H9 (cell line): ENCODE measurements at regions not wholly inside any gene's neighbourhood (a gene's known extent, or its start where the extent isn't known, plus 50 kb on each side); places are given as distances from the start of the nearest gene placed in this dataset.

Experiments used
- DNase-seq: peaks from one replicate; pipeline ENCODE4 v3.0.0-alpha.2; 2017
- H2AFZ ChIP-seq: one replicate; pipeline ENCODE4 v1.6.1; 2013; ENCODE audit warnings: mild to moderate bottlenecking, low read length, control low read depth, moderate library complexity
- H2AK5ac ChIP-seq: 2 replicates; pipeline ENCODE4 v1.6.1; 2013; ENCODE audit warnings: low read length, control low read depth, mixed read lengths; ENCODE audit not compliant: insufficient read length
- H2BK120ac ChIP-seq: one replicate; pipeline ENCODE4 v1.6.1; 2013; ENCODE audit warnings: low read depth, mild to moderate bottlenecking, low read length, control low read depth, inconsistent platforms; ENCODE audit not compliant: poor library complexity, severe bottlenecking
- H2BK12ac ChIP-seq: 2 replicates; pipeline ENCODE4 v1.6.1; 2013; ENCODE audit warnings: low read length, control low read depth, mixed read lengths, low read depth; ENCODE audit not compliant: insufficient read length
- H2BK15ac ChIP-seq: 2 replicates; pipeline ENCODE4 v1.6.1; 2013; ENCODE audit warnings: low read depth, low read length, control low read depth
- H2BK20ac ChIP-seq: one replicate; pipeline ENCODE4 v1.6.1; 2013; ENCODE audit warnings: low read depth, mild to moderate bottlenecking, low read length, control low read depth, inconsistent platforms; ENCODE audit not compliant: poor library complexity, severe bottlenecking
- H2BK5ac ChIP-seq: 2 replicates; pipeline ENCODE4 v1.6.1; 2013; ENCODE audit warnings: low read length, control low read depth, mixed read lengths; ENCODE audit not compliant: insufficient read length
- H3K14ac ChIP-seq: 2 replicates; pipeline ENCODE4 v1.6.1; 2013; ENCODE audit warnings: low read length, control low read depth; ENCODE audit not compliant: insufficient read depth
- H3K18ac ChIP-seq: 2 replicates; pipeline ENCODE4 v1.6.1; 2013; ENCODE audit warnings: low read depth, mild to moderate bottlenecking, mixed read lengths, low read length, control low read depth; ENCODE audit not compliant: insufficient read length
- H3K23ac ChIP-seq: 2 replicates; pipeline ENCODE4 v1.6.1; 2013; ENCODE audit warnings: low read length, control low read depth, mixed read lengths, low read depth; ENCODE audit not compliant: insufficient read length
- H3K23me2 ChIP-seq: 2 replicates; pipeline ENCODE4 v1.6.1; 2013; ENCODE audit warnings: low read depth, mild to moderate bottlenecking, mixed read lengths, low read length, control low read depth; ENCODE audit not compliant: insufficient read length, poor library complexity, severe bottlenecking
- H3K27ac ChIP-seq: 2 replicates; pipeline ENCODE4 v1.5.1; 2013; ENCODE audit warnings: low read length, control low read depth, mixed read lengths, low read depth; ENCODE audit not compliant: insufficient read length
- H3K27me3 ChIP-seq: 2 replicates; pipeline ENCODE4 v1.6.1; 2013; ENCODE audit warnings: low read length, control low read depth, inconsistent platforms; ENCODE audit not compliant: insufficient read depth
- H3K4ac ChIP-seq: 2 replicates; pipeline ENCODE4 v1.6.1; 2013; ENCODE audit warnings: low read depth, mild to moderate bottlenecking, control low read depth, inconsistent platforms, low read length, moderate library complexity
- H3K4me1 ChIP-seq: 2 replicates; pipeline ENCODE4 v1.6.1; 2013; ENCODE audit warnings: low read length, control low read depth, inconsistent platforms; ENCODE audit not compliant: insufficient read depth
- H3K4me2 ChIP-seq: 2 replicates; pipeline ENCODE4 v1.6.1; 2013; ENCODE audit warnings: low read length, control low read depth, mixed read lengths; ENCODE audit not compliant: insufficient read length, insufficient read depth
- H3K56ac ChIP-seq: 2 replicates; pipeline ENCODE4 v1.6.1; 2013; ENCODE audit warnings: low read depth, mild to moderate bottlenecking, mixed read lengths, low read length, control low read depth; ENCODE audit not compliant: insufficient read length
- H3K79me1 ChIP-seq: 2 replicates; pipeline ENCODE4 v1.6.1; 2013; ENCODE audit warnings: low read depth, mild to moderate bottlenecking, moderate library complexity, low read length, control low read depth, inconsistent platforms; ENCODE audit not compliant: insufficient read depth, poor library complexity, severe bottlenecking
- H3K79me2 ChIP-seq: 2 replicates; pipeline ENCODE4 v1.6.1; 2013; ENCODE audit warnings: low read length, control low read depth, inconsistent platforms; ENCODE audit not compliant: insufficient read depth
- H3K9ac ChIP-seq: 2 replicates; pipeline ENCODE4 v1.6.1; 2013; ENCODE audit warnings: low read length, control low read depth, mixed read lengths; ENCODE audit not compliant: insufficient read length; ENCODE audit errors: extremely low read depth
- H3K9me3 ChIP-seq: one replicate; pipeline ENCODE4 v1.6.1; 2013; ENCODE audit warnings: low read depth, low read length, inconsistent platforms; ENCODE audit not compliant: control insufficient read depth
- H3T11ph ChIP-seq: one replicate; pipeline ENCODE4 v1.6.1; 2013; ENCODE audit warnings: mild to moderate bottlenecking, low read length, control low read depth, inconsistent platforms
- H4K20me1 ChIP-seq: one replicate; pipeline ENCODE4 v1.6.1; 2013; ENCODE audit not compliant: control insufficient read depth, insufficient read length, insufficient read depth
- H4K5ac ChIP-seq: 2 replicates; pipeline ENCODE4 v1.6.1; 2013; ENCODE audit warnings: low read depth, mild to moderate bottlenecking, mixed read lengths, low read length, control low read depth; ENCODE audit not compliant: insufficient read length
- H4K8ac ChIP-seq: replicated peaks from 2 replicates; pipeline ENCODE4 v1.6.1; 2013; ENCODE audit warnings: low read length, control low read depth, mixed read lengths, low read depth; ENCODE audit not compliant: insufficient read length
- H4K91ac ChIP-seq: 2 replicates; pipeline ENCODE4 v1.6.1; 2013; ENCODE audit warnings: low read depth, mild to moderate bottlenecking, moderate library complexity, mixed read lengths, low read length, control low read depth; ENCODE audit not compliant: insufficient read length
- H3K27ac Mint-ChIP-seq, 3 experiments: 2 replicates in 2 of 3; 3 replicates in 1 of 3; pipeline ENCODE4 v1.8.0; 2020 to 2021; ENCODE audit warnings: mixed read lengths in 3 of 3, mild to moderate bottlenecking in 1 of 3, moderate library complexity in 1 of 3
- H3K27me3 Mint-ChIP-seq: 2 replicates; pipeline ENCODE4 v1.8.0; 2021; ENCODE audit warnings: low read depth, mild to moderate bottlenecking, moderate library complexity, mixed read lengths
- H3K36me3 Mint-ChIP-seq, 3 experiments: 2 replicates in 2 of 3; 3 replicates in 1 of 3; pipeline ENCODE4 v1.8.0; 2020 to 2021; ENCODE audit warnings: low read depth in 3 of 3, mixed read lengths in 3 of 3; ENCODE audit not compliant: insufficient read depth in 1 of 3
- H3K4me1 Mint-ChIP-seq, 2 experiments: 2 replicates each; pipeline ENCODE4 v1.8.0; 2020; ENCODE audit warnings: mixed read lengths in 2 of 2
- H3K4me3 Mint-ChIP-seq, 2 experiments: 2 replicates in 1 of 2; 3 replicates in 1 of 2; pipeline ENCODE4 v1.8.0; 2020 to 2021; ENCODE audit warnings: mild to moderate bottlenecking in 2 of 2, mixed read lengths in 2 of 2, moderate library complexity in 1 of 2
- H3K9me3 Mint-ChIP-seq, 2 experiments: 2 replicates in 1 of 2; 3 replicates in 1 of 2; pipeline ENCODE4 v1.8.0; 2020; ENCODE audit warnings: mild to moderate bottlenecking in 2 of 2, mixed read lengths in 2 of 2, moderate library complexity in 1 of 2
- CTCF ChIP-seq: fragments of 200-600 bp; sonication (generic); conservative IDR thresholded peaks from 3 replicates; pipeline ENCODE4 v1.8.0; 2021; ENCODE audit warnings: antibody characterized with exemption, mild to moderate bottlenecking
- WGBS: extraction: QIAGEN DNeasy Blood & Tissue Kit; methylation state at CpG from one replicate; pipeline ENCODE4 v1.1.7; 2013; ENCODE audit warnings: missing lambda C conversion rate, low lambda C conversion rate, mixed read lengths; ENCODE audit not compliant: insufficient read length; ENCODE audit errors: extremely low coverage; 5-methylcytosine and 5-hydroxymethylcytosine counted together

GRCh38 chr13:57553932-57554331, 77.6 kb upstream of the PCDH17 start:
- Histone ChIP-seq H2BK20ac (no peak overlapping the region), H2BK120ac (no peak overlapping the region), H3K79me2 (no peaks in the 10 kb centered on the region), H3K4me1 (no peaks in the 10 kb centered on the region), H2BK15ac (no peak overlapping the region), H3K27ac (no peak overlapping the region), H3K14ac (no peak overlapping the region), H4K91ac (no peak overlapping the region), H3K23me2 (no peaks in the 10 kb centered on the region), H2AK5ac (no peak overlapping the region), H3T11ph (no peak overlapping the region), H3K9ac (no peak overlapping the region), H3K4ac (no peak overlapping the region), H2BK5ac (no peak overlapping the region), H3K18ac (no peak overlapping the region), H3K23ac (no peak overlapping the region), H2AFZ (no peak overlapping the region), H3K56ac (no peak overlapping the region), H3K27me3 (no peaks in the 10 kb centered on the region), H2BK12ac (no peak overlapping the region), H4K5ac (no peak overlapping the region), H3K9me3 (no peaks in the 10 kb centered on the region), H3K79me1 (no peaks in the 10 kb centered on the region), H4K8ac (no peak overlapping the region), H4K20me1 (no peaks in the 10 kb centered on the region), H3K4me2 (no peak overlapping the region)
- no peak for DNase-seq
- no CpG with 5 or more reads among the region's 1 CpG for WGBS
- H3K4me1 Mint-ChIP-seq: peaks cover 3% of the 10 kb centered on the region in 2 experiments
- no peak overlapping the region for H3K4me3 Mint-ChIP-seq
- no peak for TF ChIP-seq CTCF
- no peak overlapping the region for H3K27ac Mint-ChIP-seq
- H3K36me3 Mint-ChIP-seq: peaks cover 0 to 3% (median 0%) of the 10 kb centered on the region in 3 experiments; a peak in 2 of 7 replicates
- no peaks in the 10 kb centered on the region for H3K27me3 Mint-ChIP-seq
- peaks cover 3 to 8% of the 10 kb centered on the region in 2 experiments; a peak in 3 of 5 replicates for H3K9me3 Mint-ChIP-seq
